ENCODE measurements at regions not wholly inside any gene's neighbourhood (a gene's known extent, or its start where the extent isn't known, plus 50 kb on each side); places are given as distances from the start of the nearest gene placed in this dataset.

- TF ChIP-seq RBAK (CRISPR knock-in tag; IDR thresholded peaks at IDR 0.05): no peak
- no peak for TF ChIP-seq ZNF18 (CRISPR knock-in tag; IDR thresholded peaks at IDR 0.05; ENCODE audit: insufficient replicate concordance)
- no peak for TF ChIP-seq CTCF (CRISPR knock-in tag; IDR thresholded peaks at IDR 0.05)
- TF ChIP-seq ATF2 (CRISPR knock-in tag; IDR thresholded peaks at IDR 0.05): no peak
- TF ChIP-seq ESRRA (CRISPR knock-in tag; IDR thresholded peaks at IDR 0.05; ENCODE audit: low read depth): no peak
- no peak for TF ChIP-seq NKX3-1 (CRISPR knock-in tag; IDR thresholded peaks at IDR 0.05)
- no peak for TF ChIP-seq REST (IDR thresholded peaks at IDR 0.05; ENCODE audit: borderline replicate concordance in 1 of 2, low read depth in 1 of 2, low read length in 2 of 2)
- no peak for TF ChIP-seq TCF12 (IDR thresholded peaks at IDR 0.05)
- TF ChIP-seq TCF12 (CRISPR knock-in tag; IDR thresholded peaks at IDR 0.05): no peak
- TF ChIP-seq PRDM15 (CRISPR knock-in tag; IDR thresholded peaks at IDR 0.05): no peak
- TF ChIP-seq ELK4 (CRISPR knock-in tag; IDR thresholded peaks at IDR 0.05; ENCODE audit: borderline replicate concordance): no peak
- no peak for TF ChIP-seq CHD4 (IDR thresholded peaks at IDR 0.05; ENCODE audit: borderline replicate concordance, low read length)
- no peak for TF ChIP-seq RAD51 (IDR thresholded peaks at IDR 0.05; ENCODE audit: borderline replicate concordance)
- no peak for TF ChIP-seq JUNB (CRISPR knock-in tag; IDR thresholded peaks at IDR 0.05; ENCODE audit: borderline replicate concordance)
- no peak for TF ChIP-seq ZNF232 (CRISPR knock-in tag; IDR thresholded peaks at IDR 0.05; ENCODE audit: borderline replicate concordance)
Observed at GRCh38 chr14:40129159-40129558, 696.9 kb upstream of the FBXO33 start.

Data from HepG2 (cell line).